WTC11 (cell line): ENCODE measurements at regions not wholly inside any gene's neighbourhood (a gene's known extent, or its start where the extent isn't known, plus 50 kb on each side); places are given as distances from the start of the nearest gene placed in this dataset.

Experiments
- ATF2 ChIP-seq: sonication (generic); formaldehyde crosslinking; IDR thresholded peaks from 2 replicates; pipeline ENCODE4 v1.8.1; 2022; ENCODE audit warnings: low read depth, missing genetic modification reagents, borderline replicate concordance
- NFE2L1 ChIP-seq: sonication (generic); formaldehyde crosslinking; IDR thresholded peaks from 2 replicates; pipeline ENCODE4 v1.8.1; 2023; ENCODE audit warnings: missing genetic modification reagents
- NR3C1 ChIP-seq: sonication (generic); formaldehyde crosslinking; conservative IDR thresholded peaks from 2 replicates; pipeline ENCODE4 v1.8.1; 2023; ENCODE audit warnings: low read depth, mild to moderate bottlenecking, missing genetic modification reagents
- PREB ChIP-seq: sonication (generic); formaldehyde crosslinking; IDR thresholded peaks from 2 replicates; pipeline ENCODE4 v1.8.1; 2022; ENCODE audit warnings: mild to moderate bottlenecking, missing genetic modification reagents, moderate library complexity, borderline replicate concordance
- TCF7 ChIP-seq: sonication (generic); formaldehyde crosslinking; IDR thresholded peaks from 2 replicates; pipeline ENCODE4 v1.8.0; 2022; ENCODE audit warnings: mild to moderate bottlenecking, low read depth, missing genetic modification reagents, moderate library complexity
- ZNF532 ChIP-seq: fragments of 250-450 bp; sonication (Bioruptor Pico); IDR thresholded peaks from 2 replicates; pipeline ENCODE4 v1.9.0; 2021; ENCODE audit warnings: mild to moderate bottlenecking, borderline replicate concordance

- no peak for TF ChIP-seq ATF2 (CRISPR knock-in tag)
- no peak for TF ChIP-seq NR3C1 (CRISPR knock-in tag)
- no peak for TF ChIP-seq NFE2L1 (CRISPR knock-in tag)
- no peak for TF ChIP-seq ZNF532 (CRISPR knock-in tag)
- no peak for TF ChIP-seq PREB
- no peak for TF ChIP-seq TCF7 (CRISPR knock-in tag)
These were observed 50.4 kb upstream of the LCLAT1 start (continued) for GRCh38 chr2:30396436-30397232.
